ENCODE measurements at regions not wholly inside any gene's neighbourhood (a gene's known extent, or its start where the extent isn't known, plus 50 kb on each side); places are given as distances from the start of the nearest gene placed in this dataset.

GRCh38 chr2:65714866-65715265 is 282.5 kb upstream of the SPRED2 start:
- Histone ChIP-seq H3K27me3 (ENCODE audit: insufficient read depth, low read length, poor library complexity) (peaks cover 4% of the 10 kb centered on the region), H3K4me3 (ENCODE audit: low read depth in 1 of 2, low read length in 2 of 2) (no peak overlapping the region), H3K4me1 (ENCODE audit: insufficient read depth, low read length) (no peaks in the 10 kb centered on the region), H3K79me2 (ENCODE audit: insufficient read depth, low read length) (no peaks in the 10 kb centered on the region), H4K20me1 (ENCODE audit: insufficient read depth, low read length) (no peaks in the 10 kb centered on the region), H3K9ac (ENCODE audit: low read depth, low read length) (no peak overlapping the region), H3K27ac (ENCODE audit: low read length) (no peak overlapping the region), H3K36me3 (ENCODE audit: insufficient read depth, low read length) (no peaks in the 10 kb centered on the region), H2AFZ (ENCODE audit: low read depth, low read length) (no peak overlapping the region), H3K4me2 (ENCODE audit: insufficient read depth, low read length) (no peak overlapping the region), H3K9me3 (ENCODE audit: insufficient read depth, low read length, severe bottlenecking) (no peaks in the 10 kb centered on the region)
- TF ChIP-seq, protein P1, sequence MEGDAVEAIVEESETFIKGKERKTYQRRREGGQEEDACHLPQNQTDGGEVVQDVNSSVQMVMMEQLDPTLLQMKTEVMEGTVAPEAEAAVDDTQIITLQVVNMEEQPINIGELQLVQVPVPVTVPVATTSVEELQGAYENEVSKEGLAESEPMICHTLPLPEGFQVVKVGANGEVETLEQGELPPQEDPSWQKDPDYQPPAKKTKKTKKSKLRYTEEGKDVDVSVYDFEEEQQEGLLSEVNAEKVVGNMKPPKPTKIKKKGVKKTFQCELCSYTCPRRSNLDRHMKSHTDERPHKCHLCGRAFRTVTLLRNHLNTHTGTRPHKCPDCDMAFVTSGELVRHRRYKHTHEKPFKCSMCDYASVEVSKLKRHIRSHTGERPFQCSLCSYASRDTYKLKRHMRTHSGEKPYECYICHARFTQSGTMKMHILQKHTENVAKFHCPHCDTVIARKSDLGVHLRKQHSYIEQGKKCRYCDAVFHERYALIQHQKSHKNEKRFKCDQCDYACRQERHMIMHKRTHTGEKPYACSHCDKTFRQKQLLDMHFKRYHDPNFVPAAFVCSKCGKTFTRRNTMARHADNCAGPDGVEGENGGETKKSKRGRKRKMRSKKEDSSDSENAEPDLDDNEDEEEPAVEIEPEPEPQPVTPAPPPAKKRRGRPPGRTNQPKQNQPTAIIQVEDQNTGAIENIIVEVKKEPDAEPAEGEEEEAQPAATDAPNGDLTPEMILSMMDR (IDR thresholded peaks at IDR 0.05; ENCODE audit: borderline replicate concordance, extremely low read depth, low read length, poor library complexity, severe bottlenecking) = no peak
- TF ChIP-seq EZH2 (IDR thresholded peaks at IDR 0.05; ENCODE audit: borderline replicate concordance, low read depth, low read length, severe bottlenecking) = no peak
- DNase-seq = no peak
- no peak for ATAC-seq (ENCODE audit: insufficient read depth, low read depth)

DNA sequence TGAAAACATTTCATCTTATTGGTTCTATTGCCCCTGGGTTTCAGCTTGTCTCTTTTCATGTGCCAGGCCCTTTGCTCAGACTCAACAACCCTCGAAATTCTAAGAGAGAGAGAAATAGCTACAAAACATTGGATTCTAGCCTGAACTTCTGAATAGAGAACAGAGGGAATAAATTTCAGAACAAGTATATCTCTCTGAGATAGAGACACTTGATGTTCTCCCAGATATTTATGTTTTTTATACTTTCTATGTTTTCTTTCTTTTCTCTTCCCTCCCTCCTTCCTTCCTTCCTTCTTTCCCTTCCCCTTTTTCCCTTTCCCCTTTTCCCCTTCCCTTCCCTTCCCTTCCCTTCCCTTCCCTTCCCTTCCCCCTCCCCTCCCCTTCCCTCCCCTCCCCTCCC is 279.5 kb upstream of the SPRED2 start:
- no peaks in the 10 kb centered on the region for H4K20me1 ChIP-seq (ENCODE audit: insufficient read depth, low read length)
- H3K36me3 ChIP-seq (ENCODE audit: insufficient read depth, low read length) = no peaks in the 10 kb centered on the region
- ATAC-seq (ENCODE audit: insufficient read depth, low read depth) = no peak
- H3K4me1 ChIP-seq (ENCODE audit: insufficient read depth, low read length) = no peaks in the 10 kb centered on the region
- no peak overlapping the region for H2AFZ ChIP-seq (ENCODE audit: low read depth, low read length)
- no peaks in the 10 kb centered on the region for H3K9me3 ChIP-seq (ENCODE audit: insufficient read depth, low read length, severe bottlenecking)
- no peak overlapping the region for H3K4me3 ChIP-seq (ENCODE audit: low read depth in 1 of 2, low read length in 2 of 2)
- H3K4me2 ChIP-seq (ENCODE audit: insufficient read depth, low read length) = no peak overlapping the region
- no peak for DNase-seq
- H3K27ac ChIP-seq (ENCODE audit: low read length) = no peak overlapping the region
- H3K79me2 ChIP-seq (ENCODE audit: insufficient read depth, low read length) = no peaks in the 10 kb centered on the region
- TF ChIP-seq, protein P1 (IDR thresholded peaks at IDR 0.05; ENCODE audit: borderline replicate concordance, extremely low read depth, low read length, poor library complexity, severe bottlenecking) = no peak
- no peak for TF ChIP-seq EZH2 (IDR thresholded peaks at IDR 0.05; ENCODE audit: borderline replicate concordance, low read depth, low read length, severe bottlenecking)
- peaks cover 4% of the 10 kb centered on the region for H3K27me3 ChIP-seq (ENCODE audit: insufficient read depth, low read length, poor library complexity)
- H3K9ac ChIP-seq (ENCODE audit: low read depth, low read length) = no peak overlapping the region

GRCh38 chr2:65710779-65711295 is 278.4 kb upstream of the SPRED2 start:
- peaks cover 4% of the 10 kb centered on the region for H3K27me3 ChIP-seq (ENCODE audit: insufficient read depth, low read length, poor library complexity)
- no peak for TF ChIP-seq EZH2 (IDR thresholded peaks at IDR 0.05; ENCODE audit: borderline replicate concordance, low read depth, low read length, severe bottlenecking)
- TF ChIP-seq, protein P1 (IDR thresholded peaks at IDR 0.05; ENCODE audit: borderline replicate concordance, extremely low read depth, low read length, poor library complexity, severe bottlenecking) = peak; percentile 35

GRCh38 chr2:65710356-65710755 is 278.0 kb upstream of the SPRED2 start:
- Histone ChIP-seq H3K36me3 (ENCODE audit: insufficient read depth, low read length) (no peaks in the 10 kb centered on the region), H4K20me1 (ENCODE audit: insufficient read depth, low read length) (no peaks in the 10 kb centered on the region), H2AFZ (ENCODE audit: low read depth, low read length) (no peak overlapping the region), H3K27ac (ENCODE audit: low read length) (no peak overlapping the region), H3K4me3 (ENCODE audit: low read depth in 1 of 2, low read length in 2 of 2) (no peak overlapping the region), H3K4me1 (ENCODE audit: insufficient read depth, low read length) (no peaks in the 10 kb centered on the region), H3K9ac (ENCODE audit: low read depth, low read length) (no peak overlapping the region), H3K79me2 (ENCODE audit: insufficient read depth, low read length) (no peaks in the 10 kb centered on the region), H3K9me3 (ENCODE audit: insufficient read depth, low read length, severe bottlenecking) (no peaks in the 10 kb centered on the region), H3K4me2 (ENCODE audit: insufficient read depth, low read length) (no peak overlapping the region), H3K27me3 (ENCODE audit: insufficient read depth, low read length, poor library complexity) (peaks cover 4% of the 10 kb centered on the region)
- ATAC-seq (ENCODE audit: insufficient read depth, low read depth) (no peak), DNase-seq (no peak)
- TF ChIP-seq EZH2 (IDR thresholded peaks at IDR 0.05; ENCODE audit: borderline replicate concordance, low read depth, low read length, severe bottlenecking) = no peak
- TF ChIP-seq, protein P1 (IDR thresholded peaks at IDR 0.05; ENCODE audit: borderline replicate concordance, extremely low read depth, low read length, poor library complexity, severe bottlenecking) = no peak

More at GRCh38 chr2:65710779-65711295, 278.4 kb upstream of the SPRED2 start:
- Histone ChIP-seq H2AFZ (ENCODE audit: low read depth, low read length) (no peak overlapping the region), H4K20me1 (ENCODE audit: insufficient read depth, low read length) (no peaks in the 10 kb centered on the region), H3K4me3 (ENCODE audit: low read depth in 1 of 2, low read length in 2 of 2) (no peak overlapping the region), H3K4me2 (ENCODE audit: insufficient read depth, low read length) (no peak overlapping the region), H3K27ac (ENCODE audit: low read length) (no peak overlapping the region), H3K36me3 (ENCODE audit: insufficient read depth, low read length) (no peaks in the 10 kb centered on the region), H3K79me2 (ENCODE audit: insufficient read depth, low read length) (no peaks in the 10 kb centered on the region), H3K9ac (ENCODE audit: low read depth, low read length) (no peak overlapping the region), H3K4me1 (ENCODE audit: insufficient read depth, low read length) (no peaks in the 10 kb centered on the region), H3K9me3 (ENCODE audit: insufficient read depth, low read length, severe bottlenecking) (no peaks in the 10 kb centered on the region)
- DNase-seq = no peak
- ATAC-seq (ENCODE audit: insufficient read depth, low read depth) = no peak
